Bronchial epithelial cell (primary cell): ENCODE measurements at regions not wholly inside any gene's neighbourhood (a gene's known extent, or its start where the extent isn't known, plus 50 kb on each side); places are given as distances from the start of the nearest gene placed in this dataset.

Experiments
- DNase-seq: peaks from one replicate; pipeline ENCODE4 v3.0.0-alpha.2; 2010; ENCODE audit warnings: low read depth
- FAIRE-seq: peaks from 2 replicates; lab custom pipeline; 2011; peaks lifted over from hg19 to GRCh38; lab: Jason Lieb, UNC
- H3K27me3 ChIP-seq: 2 replicates; pipeline ENCODE4 v1.5.1; 2011; ENCODE audit warnings: low read length; ENCODE audit not compliant: control insufficient read depth, insufficient read depth
- H3K36me3 ChIP-seq: 2 replicates; pipeline ENCODE4 v1.5.1; 2011; ENCODE audit warnings: low read length; ENCODE audit not compliant: control insufficient read depth, insufficient read depth
- H3K4me3 ChIP-seq: 2 replicates; pipeline ENCODE4 v1.5.1; 2011; ENCODE audit warnings: mild to moderate bottlenecking, low read depth, low read length, control low read depth
- CTCF ChIP-seq: IDR thresholded peaks from 2 replicates; pipeline ENCODE4 v1.5.1; 2011; ENCODE audit warnings: mild to moderate bottlenecking, moderate library complexity, low read length, control low read depth, inconsistent platforms; ENCODE audit not compliant: insufficient read depth, severe bottlenecking

- Histone ChIP-seq H3K27me3 (no peaks in the 10 kb centered on the region), H3K4me3 (no peak overlapping the region), H3K36me3 (no peaks in the 10 kb centered on the region)
- DNase-seq (peak; percentile 66), FAIRE-seq (no peak)
- no peak for TF ChIP-seq CTCF
These were observed 301.1 kb downstream of the BUD13 start for GRCh38 chr11:116471608-116472256.

- no peak for TF ChIP-seq CTCF
- FAIRE-seq, result no peak
- Histone ChIP-seq H3K36me3 (no peaks in the 10 kb centered on the region), H3K27me3 (no peaks in the 10 kb centered on the region), H3K4me3 (no peak overlapping the region)
- no peak for DNase-seq
These were observed 304.1 kb downstream of the BUD13 start for GRCh38 chr11:116468699-116469098.

GRCh38 chr11:116467823-116468222 is 305.0 kb downstream of the BUD13 start:
- Histone ChIP-seq H3K4me3 (no peak overlapping the region), H3K36me3 (no peaks in the 10 kb centered on the region), H3K27me3 (no peaks in the 10 kb centered on the region)
- DNase-seq (peak; percentile 57), FAIRE-seq (no peak)
- no peak for TF ChIP-seq CTCF

DNA sequence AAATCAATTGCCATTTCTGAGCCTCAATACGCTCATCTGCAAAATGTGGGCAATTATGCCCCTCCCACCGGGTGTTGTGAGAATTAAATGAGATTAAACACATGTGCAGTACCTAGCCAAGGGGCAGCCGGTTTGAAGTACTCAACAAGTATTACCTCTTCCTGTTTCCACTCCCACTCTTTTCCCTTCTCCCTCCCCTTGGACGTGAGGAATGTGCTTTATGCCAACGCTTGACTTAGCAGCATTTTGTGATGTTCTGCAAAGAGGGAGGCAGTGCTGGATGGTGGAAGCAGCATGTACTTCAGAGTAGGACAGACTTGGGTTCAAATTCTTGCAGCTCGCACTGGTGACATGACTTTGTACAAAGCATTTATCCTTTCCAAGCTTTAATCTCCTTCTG is 306.0 kb downstream of the BUD13 start:
- FAIRE-seq, result no peak
- H3K36me3 ChIP-seq, result no peaks in the 10 kb centered on the region
- TF ChIP-seq CTCF, result no peak
- no peak for DNase-seq
- no peak overlapping the region for H3K4me3 ChIP-seq
- no peaks in the 10 kb centered on the region for H3K27me3 ChIP-seq

GRCh38 chr11:116466191-116466590 is 306.6 kb downstream of the BUD13 start:
- FAIRE-seq (no peak), DNase-seq (no peak)
- Histone ChIP-seq H3K4me3 (no peak overlapping the region), H3K36me3 (no peaks in the 10 kb centered on the region), H3K27me3 (no peaks in the 10 kb centered on the region)
- TF ChIP-seq CTCF, result no peak

DNA sequence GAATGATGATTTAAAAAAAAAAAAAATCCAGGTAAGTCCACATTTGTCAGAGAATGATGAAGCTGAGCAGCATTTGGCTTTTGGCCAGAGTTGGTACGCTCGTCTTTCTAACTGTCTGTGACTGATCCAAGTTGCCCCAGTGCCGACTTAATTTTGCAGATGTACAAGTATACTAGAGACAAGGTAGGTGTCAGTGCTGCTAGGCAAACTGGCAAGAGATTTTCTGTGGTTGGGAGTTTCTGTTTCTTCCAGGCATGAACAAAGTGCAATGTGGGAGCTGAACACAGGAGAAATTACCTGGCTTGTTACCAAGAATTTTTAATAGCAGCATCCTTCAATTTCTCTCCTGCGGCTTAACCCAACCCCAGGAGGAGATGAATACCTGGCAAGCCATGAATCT is 307.7 kb downstream of the BUD13 start:
- TF ChIP-seq CTCF, result no peak
- no peak overlapping the region for H3K4me3 ChIP-seq
- FAIRE-seq, result no peak
- DNase-seq, result no peak
- H3K27me3 ChIP-seq, result no peaks in the 10 kb centered on the region
- H3K36me3 ChIP-seq, result no peaks in the 10 kb centered on the region
